ENCODE measurements at regions not wholly inside any gene's neighbourhood (a gene's known extent, or its start where the extent isn't known, plus 50 kb on each side); places are given as distances from the start of the nearest gene placed in this dataset.
"Not testable (repeated sequence)": the region's sequence is repeated elsewhere in the genome, so short reads cannot be mapped to it uniquely, and the experiment has no call there.

DNA sequence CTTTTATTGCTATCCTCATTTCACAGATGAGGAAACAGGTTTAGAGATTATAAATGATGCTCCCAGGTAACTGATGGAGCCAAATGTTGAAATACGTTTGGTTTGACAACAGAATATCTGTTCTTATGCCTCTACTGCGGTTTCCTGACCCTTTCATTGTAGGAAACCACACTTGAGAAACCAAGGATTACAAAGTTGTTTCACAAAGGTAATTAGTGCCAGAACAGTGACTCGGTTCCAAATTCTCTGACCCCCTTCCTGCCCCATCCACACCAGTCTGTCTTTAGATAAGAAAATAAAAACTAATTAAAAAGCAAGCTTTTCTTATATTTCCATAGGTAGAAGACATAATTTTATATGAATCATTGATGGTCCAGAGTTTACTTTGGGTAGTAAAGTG is 393.7 kb upstream of the MBL2 start:
- no peak overlapping the region for H2AFZ ChIP-seq (ENCODE audit: low read depth, low read length)
- no peaks in the 10 kb centered on the region for H3K4me1 ChIP-seq (ENCODE audit: insufficient read depth, low read length)
- ATAC-seq (ENCODE audit: insufficient read depth, low read depth), result no peak
- TF ChIP-seq, protein P1, sequence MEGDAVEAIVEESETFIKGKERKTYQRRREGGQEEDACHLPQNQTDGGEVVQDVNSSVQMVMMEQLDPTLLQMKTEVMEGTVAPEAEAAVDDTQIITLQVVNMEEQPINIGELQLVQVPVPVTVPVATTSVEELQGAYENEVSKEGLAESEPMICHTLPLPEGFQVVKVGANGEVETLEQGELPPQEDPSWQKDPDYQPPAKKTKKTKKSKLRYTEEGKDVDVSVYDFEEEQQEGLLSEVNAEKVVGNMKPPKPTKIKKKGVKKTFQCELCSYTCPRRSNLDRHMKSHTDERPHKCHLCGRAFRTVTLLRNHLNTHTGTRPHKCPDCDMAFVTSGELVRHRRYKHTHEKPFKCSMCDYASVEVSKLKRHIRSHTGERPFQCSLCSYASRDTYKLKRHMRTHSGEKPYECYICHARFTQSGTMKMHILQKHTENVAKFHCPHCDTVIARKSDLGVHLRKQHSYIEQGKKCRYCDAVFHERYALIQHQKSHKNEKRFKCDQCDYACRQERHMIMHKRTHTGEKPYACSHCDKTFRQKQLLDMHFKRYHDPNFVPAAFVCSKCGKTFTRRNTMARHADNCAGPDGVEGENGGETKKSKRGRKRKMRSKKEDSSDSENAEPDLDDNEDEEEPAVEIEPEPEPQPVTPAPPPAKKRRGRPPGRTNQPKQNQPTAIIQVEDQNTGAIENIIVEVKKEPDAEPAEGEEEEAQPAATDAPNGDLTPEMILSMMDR (IDR thresholded peaks at IDR 0.05; ENCODE audit: borderline replicate concordance, extremely low read depth, low read length, poor library complexity, severe bottlenecking), result no peak
- TF ChIP-seq EZH2 (IDR thresholded peaks at IDR 0.05; ENCODE audit: borderline replicate concordance, low read depth, low read length, severe bottlenecking), result no peak
- no peaks in the 10 kb centered on the region for H3K36me3 ChIP-seq (ENCODE audit: insufficient read depth, low read length)
- H3K9me3 ChIP-seq (ENCODE audit: insufficient read depth, low read length, severe bottlenecking), result no peaks in the 10 kb centered on the region
- H3K27ac ChIP-seq (ENCODE audit: low read length), result no peak overlapping the region
- no peak overlapping the region for H3K9ac ChIP-seq (ENCODE audit: low read depth, low read length)
- no peak for DNase-seq
- H3K4me3 ChIP-seq (ENCODE audit: low read depth in 1 of 2, low read length in 2 of 2), result no peak overlapping the region
- H4K20me1 ChIP-seq (ENCODE audit: insufficient read depth, low read length), result no peaks in the 10 kb centered on the region
- H3K79me2 ChIP-seq (ENCODE audit: insufficient read depth, low read length), result no peaks in the 10 kb centered on the region
- H3K4me2 ChIP-seq (ENCODE audit: insufficient read depth, low read length), result no peak overlapping the region
- no peaks in the 10 kb centered on the region for H3K27me3 ChIP-seq (ENCODE audit: insufficient read depth, low read length, poor library complexity)

DNA sequence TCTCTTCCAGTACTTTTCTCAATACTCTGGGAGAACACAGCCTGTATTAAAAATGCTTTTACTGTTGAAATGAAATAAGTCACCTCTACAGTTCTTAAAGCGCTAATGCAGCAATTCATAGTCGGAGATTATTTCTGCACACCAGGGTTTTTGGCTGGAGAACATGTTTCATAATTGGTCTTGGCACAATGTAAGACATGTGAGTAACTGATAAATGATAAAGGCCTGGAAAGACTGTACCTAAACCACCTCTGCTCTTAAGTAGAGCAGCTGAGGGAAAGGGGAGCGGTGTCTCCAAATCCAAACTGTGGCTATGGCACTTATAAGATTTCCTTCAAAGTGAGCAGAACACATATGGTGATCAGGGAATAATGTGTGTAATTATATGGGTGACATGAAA is 390.3 kb upstream of the MBL2 start:
- Histone ChIP-seq H3K36me3 (ENCODE audit: insufficient read depth, low read length) (no peaks in the 10 kb centered on the region), H2AFZ (ENCODE audit: low read depth, low read length) (no peak overlapping the region), H3K79me2 (ENCODE audit: insufficient read depth, low read length) (no peaks in the 10 kb centered on the region), H3K9me3 (ENCODE audit: insufficient read depth, low read length, severe bottlenecking) (no peaks in the 10 kb centered on the region), H3K9ac (ENCODE audit: low read depth, low read length) (no peak overlapping the region), H3K27ac (ENCODE audit: low read length) (no peak overlapping the region), H4K20me1 (ENCODE audit: insufficient read depth, low read length) (no peaks in the 10 kb centered on the region), H3K4me1 (ENCODE audit: insufficient read depth, low read length) (no peaks in the 10 kb centered on the region), H3K4me3 (ENCODE audit: low read depth in 1 of 2, low read length in 2 of 2) (no peak overlapping the region), H3K27me3 (ENCODE audit: insufficient read depth, low read length, poor library complexity) (no peaks in the 10 kb centered on the region), H3K4me2 (ENCODE audit: insufficient read depth, low read length) (no peak overlapping the region)
- TF ChIP-seq, protein P1 (IDR thresholded peaks at IDR 0.05; ENCODE audit: borderline replicate concordance, extremely low read depth, low read length, poor library complexity, severe bottlenecking), result no peak
- no peak for TF ChIP-seq EZH2 (IDR thresholded peaks at IDR 0.05; ENCODE audit: borderline replicate concordance, low read depth, low read length, severe bottlenecking)
- no peak for DNase-seq
- no peak for ATAC-seq (ENCODE audit: insufficient read depth, low read depth)

DNA sequence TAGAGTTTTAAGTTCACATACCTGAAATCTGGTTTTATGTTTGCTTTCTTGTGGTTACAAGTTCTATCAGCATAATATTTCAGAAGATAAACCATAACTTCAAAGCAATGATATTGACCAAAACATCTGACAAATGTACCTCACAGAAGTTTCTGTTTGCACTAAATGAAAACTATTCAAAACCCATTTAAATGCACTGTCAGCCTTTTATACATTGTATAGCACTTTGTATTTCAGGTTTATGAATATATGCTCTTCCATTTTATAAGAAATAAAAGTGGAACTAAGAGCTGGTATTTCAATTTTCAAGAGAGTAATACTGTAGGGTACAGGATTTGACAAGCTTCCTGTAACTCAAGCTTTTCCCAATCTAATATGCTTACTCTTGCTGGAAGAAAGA is 388.6 kb upstream of the MBL2 start:
- Histone ChIP-seq H3K4me3 (ENCODE audit: low read depth in 1 of 2, low read length in 2 of 2) (no peak overlapping the region), H3K4me2 (ENCODE audit: insufficient read depth, low read length) (no peak overlapping the region), H3K9me3 (ENCODE audit: insufficient read depth, low read length, severe bottlenecking) (no peaks in the 10 kb centered on the region), H3K4me1 (ENCODE audit: insufficient read depth, low read length) (no peaks in the 10 kb centered on the region), H3K36me3 (ENCODE audit: insufficient read depth, low read length) (no peaks in the 10 kb centered on the region), H3K27me3 (ENCODE audit: insufficient read depth, low read length, poor library complexity) (no peaks in the 10 kb centered on the region), H2AFZ (ENCODE audit: low read depth, low read length) (no peak overlapping the region), H3K9ac (ENCODE audit: low read depth, low read length) (no peak overlapping the region), H3K27ac (ENCODE audit: low read length) (no peak overlapping the region), H4K20me1 (ENCODE audit: insufficient read depth, low read length) (no peaks in the 10 kb centered on the region), H3K79me2 (ENCODE audit: insufficient read depth, low read length) (no peaks in the 10 kb centered on the region)
- ATAC-seq (ENCODE audit: insufficient read depth, low read depth) (no peak), DNase-seq (no peak)
- no peak for TF ChIP-seq EZH2 (IDR thresholded peaks at IDR 0.05; ENCODE audit: borderline replicate concordance, low read depth, low read length, severe bottlenecking)
- TF ChIP-seq, protein P1 (IDR thresholded peaks at IDR 0.05; ENCODE audit: borderline replicate concordance, extremely low read depth, low read length, poor library complexity, severe bottlenecking), result no peak

DNA sequence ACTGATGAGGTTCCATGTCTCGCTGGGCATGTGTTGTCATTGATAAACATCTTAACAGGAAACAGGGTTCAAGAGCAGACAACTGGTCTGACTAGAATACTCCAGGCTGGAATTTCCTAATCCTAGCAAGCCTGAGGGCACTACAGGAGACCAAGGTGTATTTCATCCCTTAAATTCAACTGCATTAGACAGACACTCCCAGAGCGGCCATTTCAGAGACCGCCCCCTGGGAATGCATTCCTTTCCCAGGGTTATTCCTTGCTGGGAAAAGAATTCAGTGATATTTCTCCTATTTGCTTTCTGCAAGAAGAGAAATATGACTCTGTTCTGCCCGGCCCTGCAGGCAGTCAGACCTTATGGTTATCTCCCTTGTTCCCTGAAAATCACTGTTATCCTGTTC is 383.1 kb upstream of the MBL2 start:
- not testable (repeated sequence) for ATAC-seq (ENCODE audit: insufficient read depth, low read depth); H3K4me3 ChIP-seq (ENCODE audit: low read depth in 1 of 2, low read length in 2 of 2); H3K4me1 ChIP-seq (ENCODE audit: insufficient read depth, low read length); H3K36me3 ChIP-seq (ENCODE audit: insufficient read depth, low read length); H4K20me1 ChIP-seq (ENCODE audit: insufficient read depth, low read length); H2AFZ ChIP-seq (ENCODE audit: low read depth, low read length); H3K27me3 ChIP-seq (ENCODE audit: insufficient read depth, low read length, poor library complexity); H3K79me2 ChIP-seq (ENCODE audit: insufficient read depth, low read length); H3K9me3 ChIP-seq (ENCODE audit: insufficient read depth, low read length, severe bottlenecking); H3K9ac ChIP-seq (ENCODE audit: low read depth, low read length); H3K27ac ChIP-seq (ENCODE audit: low read length); H3K4me2 ChIP-seq (ENCODE audit: insufficient read depth, low read length); DNase-seq
